Calu3 (cell line): ENCODE measurements at regions not wholly inside any gene's neighbourhood (a gene's known extent, or its start where the extent isn't known, plus 50 kb on each side); places are given as distances from the start of the nearest gene placed in this dataset.

Experiments
- BruUV-seq: library from RNA; stranded (reverse); fragments of 400-500 nt; replicated peaks from 2 replicates; lab custom pipeline; 2021; lab: Mats Ljungman, UMichigan
- CTCF ChIA-PET: fragments of 300-600 bp; sonication (Branson Sonifier 250); formaldehyde crosslinking; loops from one replicate; lab custom pipeline; 2022; ENCODE audit warnings: antibody characterized with exemption; lab: Charles Lee
- DNase-seq: peaks from one replicate; pipeline ENCODE4 v3.0.0; 2022
- H3K27ac Mint-ChIP-seq: one replicate; pipeline ENCODE4 v1.8.0; 2022; ENCODE audit warnings: mixed read lengths; ENCODE audit not compliant: unreplicated experiment
- H3K27me3 Mint-ChIP-seq: one replicate; pipeline ENCODE4 v1.8.0; 2022; ENCODE audit warnings: mixed read lengths; ENCODE audit not compliant: unreplicated experiment
- H3K36me3 Mint-ChIP-seq: one replicate; pipeline ENCODE4 v1.8.0; 2022; ENCODE audit warnings: mild to moderate bottlenecking, moderate library complexity, mixed read lengths; ENCODE audit not compliant: insufficient read depth, unreplicated experiment
- H3K4me1 Mint-ChIP-seq: one replicate; pipeline ENCODE4 v1.8.0; 2022; ENCODE audit warnings: mild to moderate bottlenecking, low read depth, mixed read lengths; ENCODE audit not compliant: unreplicated experiment
- H3K4me3 Mint-ChIP-seq: one replicate; pipeline ENCODE4 v1.8.0; 2022; ENCODE audit warnings: mild to moderate bottlenecking, low read depth, moderate library complexity, mixed read lengths; ENCODE audit not compliant: unreplicated experiment
- H3K9me3 Mint-ChIP-seq: one replicate; pipeline ENCODE4 v1.8.0; 2022; ENCODE audit warnings: low read depth, mixed read lengths; ENCODE audit not compliant: unreplicated experiment
- intact Hi-C: fragments of 100-400 bp; cut with micrococcal nuclease; formaldehyde crosslinking; loops from one replicate; pipeline ENCODE4 v1.10.0; 2022; ENCODE audit not compliant: unreplicated experiment
- TF ChIP-seq, protein P1 (sequence below): fragments of 200-600 bp; IDR thresholded peaks from one replicate; pipeline ENCODE4 v1.8.0; 2022; ENCODE audit warnings: antibody characterized with exemption; ENCODE audit not compliant: unreplicated experiment

- Mint-ChIP-seq H3K4me1 (peaks cover 9% of the 10 kb centered on the region), H3K9me3 (no peaks in the 10 kb centered on the region), H3K27ac (no peak overlapping the region), H3K4me3 (no peak overlapping the region), H3K27me3 (no peaks in the 10 kb centered on the region), H3K36me3 (no peaks in the 10 kb centered on the region)
- no TSS peak for BruUV-seq
- intact Hi-C loops: no loop called here
- CTCF ChIA-PET: interaction anchor here (0.5 kb wide), 1 partner anchor 398 kb away, joined by 3 read pairs; no protein-coding TSS in a partner anchor
- TF ChIP-seq, protein P1, sequence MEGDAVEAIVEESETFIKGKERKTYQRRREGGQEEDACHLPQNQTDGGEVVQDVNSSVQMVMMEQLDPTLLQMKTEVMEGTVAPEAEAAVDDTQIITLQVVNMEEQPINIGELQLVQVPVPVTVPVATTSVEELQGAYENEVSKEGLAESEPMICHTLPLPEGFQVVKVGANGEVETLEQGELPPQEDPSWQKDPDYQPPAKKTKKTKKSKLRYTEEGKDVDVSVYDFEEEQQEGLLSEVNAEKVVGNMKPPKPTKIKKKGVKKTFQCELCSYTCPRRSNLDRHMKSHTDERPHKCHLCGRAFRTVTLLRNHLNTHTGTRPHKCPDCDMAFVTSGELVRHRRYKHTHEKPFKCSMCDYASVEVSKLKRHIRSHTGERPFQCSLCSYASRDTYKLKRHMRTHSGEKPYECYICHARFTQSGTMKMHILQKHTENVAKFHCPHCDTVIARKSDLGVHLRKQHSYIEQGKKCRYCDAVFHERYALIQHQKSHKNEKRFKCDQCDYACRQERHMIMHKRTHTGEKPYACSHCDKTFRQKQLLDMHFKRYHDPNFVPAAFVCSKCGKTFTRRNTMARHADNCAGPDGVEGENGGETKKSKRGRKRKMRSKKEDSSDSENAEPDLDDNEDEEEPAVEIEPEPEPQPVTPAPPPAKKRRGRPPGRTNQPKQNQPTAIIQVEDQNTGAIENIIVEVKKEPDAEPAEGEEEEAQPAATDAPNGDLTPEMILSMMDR: no peak
- DNase-seq: no peak
These were observed 327.3 kb downstream of the INHBA start for GRCh38 chr7:41375582-41375981.

- no peak overlapping the region for H3K4me3 Mint-ChIP-seq
- H3K27ac Mint-ChIP-seq: no peak overlapping the region
- no TSS peak for BruUV-seq
- H3K4me1 Mint-ChIP-seq: peaks cover 14% of the 10 kb centered on the region
- intact Hi-C loops: no loop called here
- CTCF ChIA-PET: no interaction called here
- no peak for DNase-seq
- no peaks in the 10 kb centered on the region for H3K9me3 Mint-ChIP-seq
- H3K36me3 Mint-ChIP-seq: no peaks in the 10 kb centered on the region
- TF ChIP-seq, protein P1: no peak
- H3K27me3 Mint-ChIP-seq: no peaks in the 10 kb centered on the region
These were observed 328.6 kb downstream of the INHBA start for GRCh38 chr7:41374150-41374848.

DNA sequence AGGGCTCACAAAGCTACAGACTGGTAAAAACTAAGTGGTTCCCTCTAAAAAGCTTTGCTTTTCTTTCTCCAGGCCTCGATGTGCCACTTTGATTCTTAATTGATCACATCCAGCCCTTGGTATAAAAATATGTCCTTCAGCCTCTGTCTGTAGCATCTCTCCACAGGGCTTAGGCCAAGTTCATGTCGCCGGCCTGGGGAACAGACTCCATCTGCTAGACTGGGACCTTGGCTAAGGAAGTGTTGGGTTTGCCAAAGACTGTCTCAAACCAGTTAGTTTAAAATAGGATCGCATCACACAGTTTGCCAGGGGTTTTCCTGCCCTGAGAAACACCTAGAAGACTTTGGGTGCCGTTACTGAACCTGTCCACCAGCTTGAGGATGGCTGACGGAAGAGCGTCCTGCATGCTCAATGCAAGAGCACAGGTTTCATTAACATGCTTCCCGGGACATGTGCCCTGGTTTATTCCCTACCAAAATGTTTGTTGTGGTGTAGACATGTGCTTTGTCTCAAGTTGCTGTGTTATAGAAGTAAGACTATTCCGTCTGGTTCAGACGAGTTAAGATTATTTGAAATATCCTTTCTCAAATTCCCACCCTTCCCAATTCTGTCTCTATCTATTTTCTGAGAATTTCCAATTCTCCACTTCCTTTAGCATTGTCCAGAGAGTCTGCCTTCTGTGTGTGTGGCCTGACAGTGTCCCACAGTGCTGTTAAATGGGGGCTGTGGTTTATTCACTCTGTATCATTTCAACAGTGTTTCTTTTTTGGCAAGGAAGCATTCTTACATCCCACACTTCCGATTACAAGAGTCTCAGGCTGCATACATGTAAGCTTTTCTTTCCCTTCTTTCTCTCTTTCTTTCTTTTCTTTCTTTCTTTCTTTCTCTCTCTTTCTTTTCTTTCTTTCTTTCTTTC is 334.7 kb downstream of the INHBA start:
- no peak overlapping the region for H3K4me3 Mint-ChIP-seq
- CTCF ChIA-PET: no interaction called here
- H3K27ac Mint-ChIP-seq: no peak overlapping the region
- BruUV-seq: no TSS peak
- TF ChIP-seq, protein P1: no peak
- no peaks in the 10 kb centered on the region for H3K27me3 Mint-ChIP-seq
- H3K4me1 Mint-ChIP-seq: peaks cover 7% of the 10 kb centered on the region
- DNase-seq: no peak
- peaks cover 3% of the 10 kb centered on the region for H3K9me3 Mint-ChIP-seq
- intact Hi-C loops: no loop called here
- H3K36me3 Mint-ChIP-seq: no peaks in the 10 kb centered on the region

GRCh38 chr7:41351091-41351490 is 351.8 kb downstream of the INHBA start:
- no peak for DNase-seq
- no peak overlapping the region for H3K27ac Mint-ChIP-seq
- no peaks in the 10 kb centered on the region for H3K4me1 Mint-ChIP-seq
- TF ChIP-seq, protein P1: no peak
- no peak overlapping the region for H3K4me3 Mint-ChIP-seq
- H3K36me3 Mint-ChIP-seq: no peaks in the 10 kb centered on the region
- no TSS peak for BruUV-seq
- H3K9me3 Mint-ChIP-seq: no peaks in the 10 kb centered on the region
- no peaks in the 10 kb centered on the region for H3K27me3 Mint-ChIP-seq
- CTCF ChIA-PET: no interaction called here
- intact Hi-C loops: no loop called here
